ENCODE measurements at regions not wholly inside any gene's neighbourhood (a gene's known extent, or its start where the extent isn't known, plus 50 kb on each side); places are given as distances from the start of the nearest gene placed in this dataset.
"Not testable (repeated sequence)": the region's sequence is repeated elsewhere in the genome, so short reads cannot be mapped to it uniquely, and the experiment has no call there.

DNA sequence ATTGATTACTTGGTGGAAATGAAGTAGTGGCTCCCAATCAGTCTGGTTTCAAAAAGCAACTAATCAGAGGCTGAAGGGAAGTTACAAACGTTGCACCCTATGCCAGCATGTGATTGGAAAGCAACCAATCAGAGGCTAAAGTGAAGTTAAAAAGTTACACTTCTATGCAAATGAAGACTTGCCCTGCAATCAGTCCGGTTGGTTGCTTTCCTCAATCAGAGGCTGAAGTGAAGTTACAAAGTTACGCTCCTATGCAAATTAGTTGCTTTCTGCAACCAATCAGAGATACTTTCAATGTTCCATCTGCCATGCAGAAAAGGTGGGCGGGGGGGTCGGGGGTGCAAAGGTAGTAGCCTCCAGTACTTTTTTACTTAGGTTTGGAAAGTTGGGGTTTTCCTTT is 1077.1 kb downstream of the TYW1 start:
- H3K4me3 ChIP-seq (ENCODE audit: low read depth, low read length), result no peak overlapping the region
- TF ChIP-seq, protein P1, sequence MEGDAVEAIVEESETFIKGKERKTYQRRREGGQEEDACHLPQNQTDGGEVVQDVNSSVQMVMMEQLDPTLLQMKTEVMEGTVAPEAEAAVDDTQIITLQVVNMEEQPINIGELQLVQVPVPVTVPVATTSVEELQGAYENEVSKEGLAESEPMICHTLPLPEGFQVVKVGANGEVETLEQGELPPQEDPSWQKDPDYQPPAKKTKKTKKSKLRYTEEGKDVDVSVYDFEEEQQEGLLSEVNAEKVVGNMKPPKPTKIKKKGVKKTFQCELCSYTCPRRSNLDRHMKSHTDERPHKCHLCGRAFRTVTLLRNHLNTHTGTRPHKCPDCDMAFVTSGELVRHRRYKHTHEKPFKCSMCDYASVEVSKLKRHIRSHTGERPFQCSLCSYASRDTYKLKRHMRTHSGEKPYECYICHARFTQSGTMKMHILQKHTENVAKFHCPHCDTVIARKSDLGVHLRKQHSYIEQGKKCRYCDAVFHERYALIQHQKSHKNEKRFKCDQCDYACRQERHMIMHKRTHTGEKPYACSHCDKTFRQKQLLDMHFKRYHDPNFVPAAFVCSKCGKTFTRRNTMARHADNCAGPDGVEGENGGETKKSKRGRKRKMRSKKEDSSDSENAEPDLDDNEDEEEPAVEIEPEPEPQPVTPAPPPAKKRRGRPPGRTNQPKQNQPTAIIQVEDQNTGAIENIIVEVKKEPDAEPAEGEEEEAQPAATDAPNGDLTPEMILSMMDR (IDR thresholded peaks at IDR 0.05; ENCODE audit: low read depth, low read length), result no peak

DNA sequence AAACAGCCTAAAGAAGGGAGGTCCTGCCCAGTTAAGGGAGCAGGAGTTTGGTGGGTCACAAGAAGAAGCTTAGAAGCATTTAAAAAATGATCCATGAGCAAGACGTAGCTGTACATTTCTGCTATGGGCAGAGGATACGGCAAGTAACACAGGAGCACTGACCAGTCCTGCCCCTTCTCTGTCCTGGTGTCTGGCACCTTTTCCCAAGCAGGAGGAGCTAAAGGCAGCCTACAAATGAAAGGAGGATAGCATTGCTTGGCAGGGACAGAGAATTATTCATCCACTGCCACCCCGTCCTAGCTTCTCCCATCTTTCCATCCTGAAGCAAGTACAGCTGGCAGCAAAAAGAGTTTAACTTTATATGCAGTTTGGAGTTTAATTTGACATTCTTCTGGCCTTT is 1077.6 kb downstream of the TYW1 start:
- TF ChIP-seq, protein P1 (IDR thresholded peaks at IDR 0.05; ENCODE audit: low read depth, low read length), result no peak
- no peak overlapping the region for H3K4me3 ChIP-seq (ENCODE audit: low read depth, low read length)

DNA sequence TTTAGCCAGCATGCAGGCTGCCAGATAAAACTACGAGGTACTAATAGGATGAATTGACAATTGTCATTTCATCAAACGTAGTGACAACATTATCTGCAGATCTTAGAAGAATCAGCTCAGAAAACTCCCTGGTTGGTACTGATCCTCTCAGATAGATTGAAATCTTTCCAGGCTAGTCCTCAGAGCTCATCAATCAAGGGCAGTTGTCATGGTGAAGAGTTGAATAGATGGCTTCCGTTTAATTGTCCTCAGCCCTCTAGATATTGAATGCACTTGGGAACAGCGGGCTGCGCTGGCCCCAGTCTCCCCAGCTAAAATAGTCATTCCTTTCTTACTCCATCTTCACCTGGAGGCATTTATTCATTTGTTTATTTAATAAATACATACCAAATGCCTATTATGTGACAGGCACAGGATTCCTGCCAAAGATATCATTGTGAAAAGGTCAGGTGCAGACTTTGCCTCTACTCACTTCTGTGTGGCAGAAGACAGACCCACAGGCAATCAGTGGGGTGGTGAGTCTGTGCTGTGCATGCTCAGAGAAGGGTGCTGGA is 1081.6 kb downstream of the TYW1 start:
- TF ChIP-seq, protein P1 (IDR thresholded peaks at IDR 0.05; ENCODE audit: low read depth, low read length), result no peak
- H3K4me3 ChIP-seq (ENCODE audit: low read depth, low read length), result no peak overlapping the region

DNA sequence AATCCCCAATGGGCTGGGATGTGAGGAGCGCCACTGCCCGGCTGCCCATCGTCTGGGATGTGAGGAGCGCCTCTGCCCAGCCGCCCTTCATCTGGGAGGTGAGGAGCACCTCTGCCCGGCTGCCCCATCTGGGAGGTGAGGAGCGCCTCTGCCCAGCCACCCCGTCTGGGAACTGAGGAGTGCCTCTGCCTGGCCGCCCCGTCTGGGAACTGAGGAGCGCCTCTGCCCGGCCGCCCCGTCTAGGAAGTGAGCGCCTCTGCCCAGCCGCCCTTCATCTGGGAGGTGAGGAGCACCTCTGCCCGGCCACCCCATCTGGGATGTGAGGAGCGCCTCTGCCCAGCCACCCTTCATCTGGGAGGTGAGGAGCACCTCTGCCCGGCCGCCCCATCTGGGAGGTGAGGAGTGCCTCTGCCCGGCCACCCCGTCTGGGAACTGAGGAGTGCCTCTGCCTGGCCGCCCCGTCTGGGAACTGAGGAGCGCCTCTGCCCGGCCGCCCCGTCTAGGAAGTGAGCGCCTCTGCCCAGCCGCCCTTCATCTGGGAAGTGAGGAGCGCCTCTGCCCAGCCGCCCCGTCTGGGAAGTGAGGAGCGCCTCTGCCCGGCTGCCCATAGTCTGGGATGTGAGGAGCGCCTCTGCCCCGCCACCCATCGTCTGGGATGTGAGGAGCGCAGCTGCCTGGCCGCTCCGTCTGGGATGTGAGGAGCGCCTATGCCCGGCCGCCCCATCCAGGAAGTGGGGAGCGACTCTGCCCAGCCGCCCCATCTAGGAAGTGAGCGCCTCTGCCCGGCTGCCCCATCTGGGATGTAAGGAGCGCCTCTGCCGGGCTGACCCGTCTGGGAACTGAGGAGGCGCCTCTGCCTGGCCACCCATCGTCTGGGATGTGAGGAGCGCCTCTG is 1085.7 kb downstream of the TYW1 start:
- H3K4me3 ChIP-seq (ENCODE audit: low read depth, low read length), result not testable (repeated sequence)

DNA sequence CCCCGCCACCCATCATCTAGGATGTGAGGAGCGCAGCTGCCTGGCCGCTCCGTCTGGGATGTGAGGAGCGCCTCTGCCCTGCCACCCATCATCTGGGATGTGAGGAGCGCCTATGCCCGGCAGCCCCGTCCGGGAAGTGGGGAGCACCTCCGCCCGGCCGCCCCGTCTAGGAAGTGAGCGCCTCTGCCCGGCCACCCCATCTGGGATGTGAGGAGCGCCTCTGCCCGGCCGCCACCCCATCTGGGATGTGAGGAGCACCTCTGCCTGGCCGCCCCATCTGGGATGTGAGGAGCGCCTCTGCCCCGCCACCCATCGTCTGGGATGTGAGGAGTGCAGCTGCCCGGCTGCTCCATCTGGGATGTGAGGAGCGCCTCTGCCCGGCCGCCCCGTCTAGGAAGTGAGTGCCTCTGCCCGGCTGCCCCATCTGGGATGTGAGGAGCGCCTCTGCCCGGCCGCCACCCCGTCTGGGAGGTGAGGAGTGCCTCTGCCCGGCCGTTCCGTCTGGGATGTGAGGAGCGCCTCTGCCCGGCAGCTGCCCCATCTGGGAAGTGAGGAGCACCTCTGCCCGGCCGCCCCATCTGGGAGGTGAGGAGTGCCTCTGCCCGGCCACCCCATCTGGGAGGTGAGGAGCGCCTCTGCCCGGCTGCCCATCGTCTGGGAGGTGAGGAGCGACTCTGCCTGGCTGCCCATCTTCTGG is 1086.5 kb downstream of the TYW1 start:
- not testable (repeated sequence) for H3K4me3 ChIP-seq (ENCODE audit: low read depth, low read length)

DNA sequence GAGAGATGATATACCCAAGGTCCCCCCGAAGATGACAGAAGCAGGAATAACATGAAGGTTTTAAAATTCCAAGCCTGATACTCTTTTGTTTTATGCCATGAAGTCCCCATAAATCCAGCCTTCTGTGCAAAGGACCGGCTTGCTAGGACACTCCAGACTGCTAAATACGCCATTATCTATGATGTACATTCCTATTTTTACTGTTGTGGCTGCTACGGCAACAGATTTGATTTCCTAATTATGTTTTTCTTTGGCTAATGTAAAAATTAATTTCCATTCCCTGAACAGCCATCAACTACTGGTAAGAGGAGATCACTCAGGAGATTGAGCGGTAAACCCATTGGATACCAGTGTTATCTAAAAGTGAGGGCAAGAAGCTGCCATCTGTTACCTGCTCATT is 1090.8 kb downstream of the TYW1 start:
- TF ChIP-seq, protein P1 (IDR thresholded peaks at IDR 0.05; ENCODE audit: low read depth, low read length), result no peak
- no peak overlapping the region for H3K4me3 ChIP-seq (ENCODE audit: low read depth, low read length)

DNA sequence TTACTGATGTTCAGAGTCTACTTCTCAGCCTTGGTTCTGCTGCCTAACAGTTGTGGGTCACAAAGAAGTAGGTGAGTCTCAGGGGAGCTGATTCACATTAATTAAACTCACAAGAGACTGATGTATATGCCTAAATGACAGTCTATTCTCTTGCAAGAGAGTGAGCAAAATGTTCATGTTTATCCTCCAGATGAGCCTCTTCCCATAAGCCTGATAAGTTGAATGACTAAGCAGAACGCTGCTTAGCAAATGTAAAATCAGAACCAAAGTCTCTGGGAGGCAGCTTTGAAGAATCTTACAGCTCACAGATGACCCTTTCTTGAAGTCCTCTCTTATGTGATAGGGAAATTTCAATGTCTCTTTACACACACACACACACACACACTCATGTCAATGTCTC is 1092.2 kb downstream of the TYW1 start:
- no peak overlapping the region for H3K4me3 ChIP-seq (ENCODE audit: low read depth, low read length)
- TF ChIP-seq, protein P1 (IDR thresholded peaks at IDR 0.05; ENCODE audit: low read depth, low read length), result no peak

DNA sequence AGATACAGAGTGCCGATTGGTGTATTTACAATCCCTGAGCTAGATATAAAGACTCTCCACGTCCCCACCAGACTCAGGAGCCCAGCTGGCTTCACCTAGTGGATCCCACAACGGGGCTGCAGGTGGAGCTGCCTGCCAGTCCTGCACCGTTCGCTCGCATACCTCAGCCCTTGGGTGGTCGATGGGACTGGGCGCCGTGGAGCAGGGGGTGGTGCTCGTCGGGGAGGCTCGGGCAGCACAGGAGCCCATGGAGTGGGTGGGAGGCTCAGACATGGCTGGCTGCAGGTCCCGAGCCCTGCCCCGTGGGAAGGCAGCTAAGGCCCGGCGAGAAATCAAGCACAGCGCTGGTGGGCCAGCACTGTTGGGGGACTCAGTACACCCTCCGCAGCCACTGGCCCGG is 1093.6 kb downstream of the TYW1 start:
- H3K4me3 ChIP-seq (ENCODE audit: low read depth, low read length), result not testable (repeated sequence)
